HG03025 (cell line): ENCODE measurements at regions not wholly inside any gene's neighbourhood (a gene's known extent, or its start where the extent isn't known, plus 50 kb on each side); places are given as distances from the start of the nearest gene placed in this dataset.

ENCODE experiments used
- ATAC-seq: cut with Tn5 transposase; IDR thresholded peaks from one replicate; pipeline ENCODE4 v1.9.1; 2021; ENCODE audit warnings: mild to moderate bottlenecking, moderate library complexity; ENCODE audit not compliant: unreplicated experiment, low FRiP score

GRCh38 chr15:35320158-35320780 lies 225.7 kb downstream of the DPH6 start:
- ATAC-seq = no peak

GRCh38 chr15:35319354-35319753 lies 226.6 kb downstream of the DPH6 start:
- no peak for ATAC-seq

- no peak for ATAC-seq
Measured at GRCh38 chr15:35317217-35317616, 228.7 kb downstream of the DPH6 start.

- no peak for ATAC-seq
Measured at GRCh38 chr15:35312344-35312743, 227.2 kb upstream of the NANOGP8 start.

GRCh38 chr15:35311615-35312014 lies 226.5 kb upstream of the NANOGP8 start:
- ATAC-seq = no peak

GRCh38 chr15:35309886-35310285 lies 224.8 kb upstream of the NANOGP8 start:
- no peak for ATAC-seq

GRCh38 chr15:35308802-35309201 lies 223.7 kb upstream of the NANOGP8 start:
- no peak for ATAC-seq

- ATAC-seq = no peak
Measured at GRCh38 chr15:35307676-35308075, 222.6 kb upstream of the NANOGP8 start.

- no peak for ATAC-seq
Measured at GRCh38 chr15:35307026-35307425, 221.9 kb upstream of the NANOGP8 start.

GRCh38 chr15:35306361-35306981 lies 221.4 kb upstream of the NANOGP8 start:
- ATAC-seq = no peak

GRCh38 chr15:35305946-35306345 lies 220.9 kb upstream of the NANOGP8 start:
- ATAC-seq = no peak

- no peak for ATAC-seq
Measured at GRCh38 chr15:35305031-35305550, 220.0 kb upstream of the NANOGP8 start.

- ATAC-seq = no peak
Measured at GRCh38 chr15:35304389-35304788, 219.3 kb upstream of the NANOGP8 start.

- no peak for ATAC-seq
Measured at GRCh38 chr15:35302334-35302733, 217.2 kb upstream of the NANOGP8 start.

- no peak for ATAC-seq
Measured at GRCh38 chr15:35301088-35301487, 216.0 kb upstream of the NANOGP8 start.

GRCh38 chr15:35299059-35299735 lies 214.1 kb upstream of the NANOGP8 start:
- no peak for ATAC-seq

GRCh38 chr15:35298509-35298908 lies 213.4 kb upstream of the NANOGP8 start:
- ATAC-seq = no peak

GRCh38 chr15:35293353-35294130 lies 208.4 kb upstream of the NANOGP8 start:
- ATAC-seq = no peak

GRCh38 chr15:35290301-35290721 lies 205.2 kb upstream of the NANOGP8 start:
- ATAC-seq = no peak

GRCh38 chr15:35289024-35289617 lies 204.0 kb upstream of the NANOGP8 start:
- ATAC-seq = no peak
